IMR-90 (cell line): ENCODE measurements at regions not wholly inside any gene's neighbourhood (a gene's known extent, or its start where the extent isn't known, plus 50 kb on each side); places are given as distances from the start of the nearest gene placed in this dataset.
A peak's percentile ranks its signal among the peaks of the same experiment; 100 is the strongest.

Source experiments
- ATAC-seq: fragments of 200-7000 bp; cut with Tn5 transposase; 2 replicates; pipeline ENCODE4 v1.9.1; 2020; ENCODE audit warnings: low read depth, mild to moderate bottlenecking, moderate library complexity
- BruUV-seq: library from RNA; stranded (reverse); fragments of 400-500 nt; replicated peaks from 2 replicates; lab custom pipeline; 2021; lab: Mats Ljungman, UMichigan
- CTCF ChIA-PET: fragments of 300-600 bp; formaldehyde crosslinking; extraction: SDS; loops from one replicate; lab custom pipeline; 2021; ENCODE audit warnings: antibody characterized with exemption; lab: Yijun Ruan, JAX
- POLR2A ChIA-PET: fragments of 300-600 bp; sonication (Branson Sonifier 250); formaldehyde crosslinking; loops from one replicate; lab custom pipeline; 2022; ENCODE audit warnings: antibody characterized with exemption; ENCODE audit not compliant: unreplicated experiment; lab: Charles Lee
- DNase-seq: peaks from one replicate; pipeline ENCODE4 v3.0.0; 2013
- H2AFZ ChIP-seq: replicated peaks from 2 replicates; pipeline ENCODE3; 2013; ENCODE audit warnings: low read length, mild to moderate bottlenecking; ENCODE audit not compliant: poor library complexity
- H2AK5ac ChIP-seq: 2 replicates; pipeline ENCODE4 v1.6.1; 2013; ENCODE audit warnings: low read depth, low read length, inconsistent platforms
- H2AK9ac ChIP-seq: replicated peaks from 2 replicates; pipeline ENCODE3; 2013; ENCODE audit warnings: mild to moderate bottlenecking, low read depth, low read length, moderate library complexity; ENCODE audit not compliant: poor library complexity
- H2BK120ac ChIP-seq: 2 replicates; pipeline ENCODE4 v1.6.1; 2013; ENCODE audit warnings: low read depth, low read length, inconsistent platforms
- H2BK15ac ChIP-seq: 3 replicates; pipeline ENCODE4 v1.6.1; 2013; ENCODE audit warnings: low read depth, low read length, inconsistent platforms
- H2BK20ac ChIP-seq: 2 replicates; pipeline ENCODE4 v1.6.1; 2013; ENCODE audit warnings: low read depth, mild to moderate bottlenecking, inconsistent platforms, low read length, moderate library complexity
- H2BK5ac ChIP-seq: 2 replicates; pipeline ENCODE4 v1.6.1; 2013; ENCODE audit warnings: mild to moderate bottlenecking, low read depth, low read length, inconsistent platforms; ENCODE audit not compliant: poor library complexity, severe bottlenecking
- H3K14ac ChIP-seq: replicated peaks from 2 replicates; pipeline ENCODE4 v1.6.1; 2013; ENCODE audit warnings: low read depth, low read length, inconsistent platforms
- H3K18ac ChIP-seq: 2 replicates; pipeline ENCODE4 v1.6.1; 2013; ENCODE audit warnings: low read depth, low read length, control low read depth
- H3K23ac ChIP-seq: 2 replicates; pipeline ENCODE4 v1.6.1; 2013; ENCODE audit warnings: low read depth, low read length, inconsistent platforms
- H3K27ac ChIP-seq: 2 replicates; pipeline ENCODE4 v1.5.1; 2013; ENCODE audit warnings: mild to moderate bottlenecking, control low read depth, low read length; ENCODE audit not compliant: insufficient read depth
- H3K27me3 ChIP-seq: 2 replicates; pipeline ENCODE4 v1.6.1; 2013; ENCODE audit warnings: low read length; ENCODE audit not compliant: control insufficient read depth, insufficient read depth
- H3K36me3 ChIP-seq: 2 replicates; pipeline ENCODE4 v1.6.1; 2013; ENCODE audit warnings: low read length, mixed read lengths; ENCODE audit not compliant: control insufficient read depth, insufficient read depth
- H3K4ac ChIP-seq: 2 replicates; pipeline ENCODE4 v1.6.1; 2013; ENCODE audit warnings: low read depth, low read length, inconsistent platforms
- H3K4me1 ChIP-seq: 2 replicates; pipeline ENCODE4 v1.6.1; 2013; ENCODE audit warnings: low read length, mixed read lengths; ENCODE audit not compliant: control insufficient read depth, insufficient read depth
- H3K4me2 ChIP-seq: 2 replicates; pipeline ENCODE4 v1.6.1; 2013; ENCODE audit warnings: low read depth, mild to moderate bottlenecking, control low read depth, low read length, moderate library complexity
- H3K4me3 ChIP-seq: 2 replicates; pipeline ENCODE4 v1.5.1; 2013; ENCODE audit warnings: low read depth, mild to moderate bottlenecking, control low read depth, low read length, moderate library complexity; ENCODE audit not compliant: insufficient read depth
- H3K56ac ChIP-seq: 2 replicates; pipeline ENCODE4 v1.6.1; 2013; ENCODE audit warnings: low read length, inconsistent platforms; ENCODE audit not compliant: insufficient read depth; ENCODE audit errors: extremely low read depth
- H3K79me1 ChIP-seq, 2 experiments: 2 replicates each; pipeline ENCODE4 v1.6.1; 2013; ENCODE audit warnings: low read length in 2 of 2, inconsistent platforms in 1 of 2, low read depth in 1 of 2
- H3K9ac ChIP-seq: 2 replicates; pipeline ENCODE4 v1.6.1; 2013; ENCODE audit warnings: low read depth, low read length, control low read depth
- H3K9me1 ChIP-seq: 2 replicates; pipeline ENCODE4 v1.6.1; 2013; ENCODE audit warnings: low read length, inconsistent platforms; ENCODE audit not compliant: insufficient read depth
- H3K9me3 ChIP-seq: 2 replicates; pipeline ENCODE4 v1.6.1; 2013; ENCODE audit warnings: low read length; ENCODE audit not compliant: control insufficient read depth, insufficient read depth
- H4K20me1 ChIP-seq: 2 replicates; pipeline ENCODE4 v1.6.1; 2013; ENCODE audit warnings: low read length, inconsistent platforms; ENCODE audit not compliant: insufficient read depth
- H4K5ac ChIP-seq: 2 replicates; pipeline ENCODE4 v1.6.1; 2013; ENCODE audit warnings: mild to moderate bottlenecking, low read depth, low read length, control low read depth
- H4K8ac ChIP-seq, 2 experiments: 2 replicates each; pipeline ENCODE4 v1.6.1; 2013; ENCODE audit warnings: low read depth in 2 of 2, low read length in 2 of 2, control low read depth in 1 of 2, inconsistent platforms in 1 of 2
- H4K91ac ChIP-seq: 2 replicates; pipeline ENCODE4 v1.6.1; 2013; ENCODE audit warnings: low read depth, low read length, inconsistent platforms; ENCODE audit not compliant: insufficient read depth
- CHD1 ChIP-seq: IDR thresholded peaks from 2 replicates; pipeline ENCODE4 v1.6.1; 2012; ENCODE audit warnings: low read depth, low read length, improper control_type of control experiment
- WGBS, 2 experiments: methylation state at CpG; one replicate each; pipeline versions ENCODE4 v1.1.5 to v1.1.7; 2013; ENCODE audit warnings: missing lambda C conversion rate in 2 of 2; ENCODE audit not compliant: insufficient read length in 1 of 2; ENCODE audit errors: extremely low coverage in 2 of 2; 5-methylcytosine and 5-hydroxymethylcytosine counted together
- dilution Hi-C: fragments of 300-500 bp; cut with HindIII; formaldehyde crosslinking; loops from one replicate; pipeline ENCODE4 v1.14.3; 2018; ENCODE audit warnings: low sequenced_read_pairs; ENCODE audit not compliant: unreplicated experiment
- in situ Hi-C: fragments of 300-500 bp; cut with MboI; formaldehyde crosslinking; loops from 3 replicates; pipeline ENCODE4 v1.14.3; 2019; ENCODE audit warnings: low sequenced_read_pairs, inconsistent platforms, mixed read lengths
- intact Hi-C: fragments of 100-400 bp; cut with micrococcal nuclease; formaldehyde crosslinking; loops from 2 replicates; pipeline ENCODE4 v1.10.0; 2022

GRCh38 chr6:20292905-20293304 is 80.6 kb upstream of the MBOAT1 start:
- Histone ChIP-seq H4K8ac (no peak overlapping the region), H2BK120ac (0 out of 2 replicates have a peak overlapping the region, but pooled peaks have one; percentile 44), H2BK20ac (peak overlapping the region; percentile 63; the same call in 1 of the 2 replicates), H4K20me1 (no peaks in the 10 kb centered on the region), H3K4me3 (no peak overlapping the region), H3K23ac (no peak overlapping the region), H3K14ac (no peak overlapping the region), H3K4me2 (no peak overlapping the region), H3K56ac (no peak overlapping the region), H2BK15ac (no peak overlapping the region), H3K9me1 (no peaks in the 10 kb centered on the region), H2AK9ac (no peak overlapping the region), H2AK5ac (no peak overlapping the region; the same call in 1 of the 2 replicates), H4K5ac (no peak overlapping the region), H3K27me3 (no peaks in the 10 kb centered on the region), H3K4me1 (no peaks in the 10 kb centered on the region), H3K79me1 (no peaks in the 10 kb centered on the region), H3K18ac (no peak overlapping the region), H3K27ac (no peak overlapping the region), H4K91ac (0 out of 2 replicates have a peak overlapping the region, but pooled peaks have one; percentile 38), H3K4ac (no peak overlapping the region), H3K9ac (no peak overlapping the region), H2BK5ac (no peak overlapping the region), H3K9me3 (no peaks in the 10 kb centered on the region), H3K36me3 (no peaks in the 10 kb centered on the region), H2AFZ (no peak overlapping the region)
- TF ChIP-seq CHD1: no peak
- no TSS peak for BruUV-seq
- CTCF ChIA-PET: interaction anchor here (0.7 to 1.1 kb wide), 2 partner anchors 85 to 235 kb away, joined by 4 read pairs; no protein-coding TSS in a partner anchor
- no CpG with 5 or more reads among the region's 2 CpGs for WGBS, 2 experiments
- intact Hi-C loops: no loop called here
- in situ Hi-C loops: loop anchor here (5.0 kb wide), 1 partner anchor 239 kb away; the partner anchor contains the start of gene CDKAL1
- DNase-seq (no peak), ATAC-seq (no peak)
- dilution Hi-C loops: no loop called here
- POLR2A ChIA-PET: no interaction called here
